ENCODE measurements at regions not wholly inside any gene's neighbourhood (a gene's known extent, or its start where the extent isn't known, plus 50 kb on each side); places are given as distances from the start of the nearest gene placed in this dataset.

GRCh38 chr1:157236072-157236471 is 97.9 kb upstream of the ETV3 start:
- Mint-ChIP-seq H3K27ac (ENCODE audit: unreplicated experiment) (no peak overlapping the region), H3K9me3 (ENCODE audit: unreplicated experiment) (no peaks in the 10 kb centered on the region), H3K4me3 (ENCODE audit: unreplicated experiment) (no peak overlapping the region), H3K4me1 (ENCODE audit: unreplicated experiment) (no peaks in the 10 kb centered on the region), H3K27me3 (ENCODE audit: unreplicated experiment) (peaks cover 2% of the 10 kb centered on the region), H3K36me3 (ENCODE audit: low read depth, unreplicated experiment) (no peaks in the 10 kb centered on the region)
- TF ChIP-seq, protein P1, sequence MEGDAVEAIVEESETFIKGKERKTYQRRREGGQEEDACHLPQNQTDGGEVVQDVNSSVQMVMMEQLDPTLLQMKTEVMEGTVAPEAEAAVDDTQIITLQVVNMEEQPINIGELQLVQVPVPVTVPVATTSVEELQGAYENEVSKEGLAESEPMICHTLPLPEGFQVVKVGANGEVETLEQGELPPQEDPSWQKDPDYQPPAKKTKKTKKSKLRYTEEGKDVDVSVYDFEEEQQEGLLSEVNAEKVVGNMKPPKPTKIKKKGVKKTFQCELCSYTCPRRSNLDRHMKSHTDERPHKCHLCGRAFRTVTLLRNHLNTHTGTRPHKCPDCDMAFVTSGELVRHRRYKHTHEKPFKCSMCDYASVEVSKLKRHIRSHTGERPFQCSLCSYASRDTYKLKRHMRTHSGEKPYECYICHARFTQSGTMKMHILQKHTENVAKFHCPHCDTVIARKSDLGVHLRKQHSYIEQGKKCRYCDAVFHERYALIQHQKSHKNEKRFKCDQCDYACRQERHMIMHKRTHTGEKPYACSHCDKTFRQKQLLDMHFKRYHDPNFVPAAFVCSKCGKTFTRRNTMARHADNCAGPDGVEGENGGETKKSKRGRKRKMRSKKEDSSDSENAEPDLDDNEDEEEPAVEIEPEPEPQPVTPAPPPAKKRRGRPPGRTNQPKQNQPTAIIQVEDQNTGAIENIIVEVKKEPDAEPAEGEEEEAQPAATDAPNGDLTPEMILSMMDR (IDR thresholded peaks at IDR 0.05; ENCODE audit: unreplicated experiment): no peak
- DNase-seq (ENCODE audit: low spot score): no peak

- H3K36me3 Mint-ChIP-seq (ENCODE audit: low read depth, unreplicated experiment): no peaks in the 10 kb centered on the region
- H3K27ac Mint-ChIP-seq (ENCODE audit: unreplicated experiment): no peak overlapping the region
- TF ChIP-seq, protein P1 (IDR thresholded peaks at IDR 0.05; ENCODE audit: unreplicated experiment): no peak
- no peaks in the 10 kb centered on the region for H3K4me1 Mint-ChIP-seq (ENCODE audit: unreplicated experiment)
- H3K4me3 Mint-ChIP-seq (ENCODE audit: unreplicated experiment): no peak overlapping the region
- peaks cover 2% of the 10 kb centered on the region for H3K27me3 Mint-ChIP-seq (ENCODE audit: unreplicated experiment)
- no peak for DNase-seq (ENCODE audit: low spot score)
- H3K9me3 Mint-ChIP-seq (ENCODE audit: unreplicated experiment): no peaks in the 10 kb centered on the region
Measured at GRCh38 chr1:157235307-157235706, 97.1 kb upstream of the ETV3 start.

- no peak for DNase-seq (ENCODE audit: low spot score)
- TF ChIP-seq, protein P1 (IDR thresholded peaks at IDR 0.05; ENCODE audit: unreplicated experiment): no peak
- Mint-ChIP-seq H3K27me3 (ENCODE audit: unreplicated experiment) (peaks cover 2% of the 10 kb centered on the region), H3K27ac (ENCODE audit: unreplicated experiment) (no peak overlapping the region), H3K9me3 (ENCODE audit: unreplicated experiment) (no peaks in the 10 kb centered on the region), H3K36me3 (ENCODE audit: low read depth, unreplicated experiment) (no peaks in the 10 kb centered on the region), H3K4me3 (ENCODE audit: unreplicated experiment) (no peak overlapping the region), H3K4me1 (ENCODE audit: unreplicated experiment) (no peaks in the 10 kb centered on the region)
Measured at GRCh38 chr1:157234705-157235273, 96.6 kb upstream of the ETV3 start.

DNA sequence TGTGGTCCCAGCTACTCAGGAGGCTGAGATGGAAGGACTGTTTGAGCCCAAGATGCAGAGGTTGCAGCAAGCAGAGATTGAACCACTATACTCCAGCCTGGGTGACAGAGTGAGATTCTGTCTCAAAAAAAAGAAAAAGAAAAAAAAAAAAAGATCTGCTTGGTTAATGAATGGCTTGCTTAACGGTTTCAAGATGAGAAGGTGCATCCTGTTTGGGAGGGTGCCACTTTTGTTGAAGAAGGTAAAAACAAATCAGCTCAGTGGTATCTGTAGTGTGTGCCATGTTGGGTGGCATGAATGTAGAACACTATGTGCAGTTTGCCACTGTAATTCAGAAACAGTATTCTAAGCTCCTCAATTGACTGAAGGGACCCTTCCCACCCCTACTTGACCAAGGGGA is 94.9 kb upstream of the ETV3 start:
- Mint-ChIP-seq H3K27ac (ENCODE audit: unreplicated experiment) (no peak overlapping the region), H3K36me3 (ENCODE audit: low read depth, unreplicated experiment) (no peaks in the 10 kb centered on the region), H3K27me3 (ENCODE audit: unreplicated experiment) (peaks cover 2% of the 10 kb centered on the region), H3K4me3 (ENCODE audit: unreplicated experiment) (no peak overlapping the region), H3K9me3 (ENCODE audit: unreplicated experiment) (no peaks in the 10 kb centered on the region), H3K4me1 (ENCODE audit: unreplicated experiment) (no peaks in the 10 kb centered on the region)
- TF ChIP-seq, protein P1 (IDR thresholded peaks at IDR 0.05; ENCODE audit: unreplicated experiment): no peak
- DNase-seq (ENCODE audit: low spot score): no peak

GRCh38 chr1:157231846-157232525 is 93.8 kb upstream of the ETV3 start:
- TF ChIP-seq, protein P1 (IDR thresholded peaks at IDR 0.05; ENCODE audit: unreplicated experiment): no peak
- DNase-seq (ENCODE audit: low spot score): no peak
- Mint-ChIP-seq H3K4me1 (ENCODE audit: unreplicated experiment) (no peaks in the 10 kb centered on the region), H3K36me3 (ENCODE audit: low read depth, unreplicated experiment) (no peaks in the 10 kb centered on the region), H3K9me3 (ENCODE audit: unreplicated experiment) (no peaks in the 10 kb centered on the region), H3K4me3 (ENCODE audit: unreplicated experiment) (no peak overlapping the region), H3K27me3 (ENCODE audit: unreplicated experiment) (peaks cover 2% of the 10 kb centered on the region), H3K27ac (ENCODE audit: unreplicated experiment) (no peak overlapping the region)

Data from endothelial cell (in vitro differentiated cells).